GM12892 (cell line): ENCODE measurements at regions not wholly inside any gene's neighbourhood (a gene's known extent, or its start where the extent isn't known, plus 50 kb on each side); places are given as distances from the start of the nearest gene placed in this dataset.
A peak's percentile ranks its signal among the peaks of the same experiment; 100 is the strongest.

Experiments
- DNase-seq: peaks from one replicate; pipeline ENCODE4 v3.0.0; 2011; ENCODE audit not compliant: insufficient read length
- FAIRE-seq: peaks from 2 replicates; lab custom pipeline; 2011; peaks lifted over from hg19 to GRCh38; lab: Jason Lieb, UNC
- POLR2A ChIP-seq: IDR thresholded peaks from 2 replicates; pipeline ENCODE4 v1.6.1; 2011; ENCODE audit warnings: low read depth, low read length, control low read depth
- POLR2AphosphoS5 ChIP-seq: IDR thresholded peaks from 2 replicates; pipeline ENCODE4 v1.6.1; 2011; ENCODE audit warnings: low read depth, low read length, control low read depth
- TAF1 ChIP-seq: IDR thresholded peaks from 2 replicates; pipeline ENCODE4 v1.6.1; 2011; ENCODE audit warnings: low read depth, mild to moderate bottlenecking, control low read depth, low read length, borderline replicate concordance

GRCh38 chr20:40497899-40498691 is 190.9 kb downstream of the MAFB start:
- DNase-seq (no peak), FAIRE-seq (peak; percentile 51)
- TF ChIP-seq TAF1, result no peak
- no peak for TF ChIP-seq POLR2A
- no peak for TF ChIP-seq POLR2AphosphoS5

GRCh38 chr20:40495956-40496355 is 193.1 kb downstream of the MAFB start:
- TF ChIP-seq POLR2AphosphoS5, result no peak
- TF ChIP-seq TAF1, result no peak
- no peak for TF ChIP-seq POLR2A
- no peak for DNase-seq
- no peak for FAIRE-seq

- DNase-seq (no peak), FAIRE-seq (no peak)
- TF ChIP-seq POLR2A (no peak), TAF1 (no peak), POLR2AphosphoS5 (no peak)
Observed at GRCh38 chr20:40494248-40494647, 194.8 kb downstream of the MAFB start.

GRCh38 chr20:40493549-40493948 is 195.5 kb downstream of the MAFB start:
- FAIRE-seq (no peak), DNase-seq (no peak)
- no peak for TF ChIP-seq TAF1
- no peak for TF ChIP-seq POLR2AphosphoS5
- TF ChIP-seq POLR2A, result no peak

GRCh38 chr20:40493071-40493470 is 196.0 kb downstream of the MAFB start:
- TF ChIP-seq TAF1 (no peak), POLR2A (no peak), POLR2AphosphoS5 (no peak)
- DNase-seq (no peak), FAIRE-seq (no peak)

GRCh38 chr20:40491009-40491590 is 197.9 kb downstream of the MAFB start:
- no peak for FAIRE-seq
- TF ChIP-seq POLR2A (no peak), TAF1 (no peak), POLR2AphosphoS5 (no peak)
- DNase-seq, result no peak

GRCh38 chr20:40489886-40490285 is 199.2 kb downstream of the MAFB start:
- DNase-seq, result no peak

GRCh38 chr20:40488401-40488800 is 200.6 kb downstream of the MAFB start:
- no peak for DNase-seq
- TF ChIP-seq POLR2A (no peak), POLR2AphosphoS5 (no peak), TAF1 (no peak)
- no peak for FAIRE-seq

More at GRCh38 chr20:40489886-40490285, 199.2 kb downstream of the MAFB start:
- no peak for FAIRE-seq
- no peak for TF ChIP-seq TAF1
- TF ChIP-seq POLR2A, result no peak
- TF ChIP-seq POLR2AphosphoS5, result no peak

- TF ChIP-seq TAF1, result no peak
- TF ChIP-seq POLR2AphosphoS5, result no peak
- no peak for TF ChIP-seq POLR2A
- DNase-seq (no peak), FAIRE-seq (no peak)
Observed at GRCh38 chr20:40486297-40486696, 202.7 kb downstream of the MAFB start.

- no peak for FAIRE-seq
- TF ChIP-seq POLR2AphosphoS5 (no peak), POLR2A (no peak), TAF1 (no peak)
- DNase-seq, result no peak
Observed at GRCh38 chr20:40481743-40482458, 207.1 kb downstream of the MAFB start.

GRCh38 chr20:40481337-40481736 is 207.7 kb downstream of the MAFB start:
- DNase-seq, result no peak
- TF ChIP-seq TAF1 (no peak), POLR2A (no peak), POLR2AphosphoS5 (no peak)
- no peak for FAIRE-seq

GRCh38 chr20:40477805-40478204 is 211.2 kb downstream of the MAFB start:
- TF ChIP-seq POLR2AphosphoS5, result no peak
- no peak for TF ChIP-seq POLR2A
- TF ChIP-seq TAF1, result no peak
- DNase-seq, result no peak
- no peak for FAIRE-seq

GRCh38 chr20:40476461-40476860 is 212.6 kb downstream of the MAFB start:
- DNase-seq (no peak), FAIRE-seq (no peak)
- TF ChIP-seq POLR2A (no peak), POLR2AphosphoS5 (no peak), TAF1 (no peak)
